NCI-H2196 treated with DMSO at 0.1 percent for 48 hours (cell line): ENCODE measurements at regions not wholly inside any gene's neighbourhood (a gene's known extent, or its start where the extent isn't known, plus 50 kb on each side); places are given as distances from the start of the nearest gene placed in this dataset.
"Not testable (repeated sequence)": the region's sequence is repeated elsewhere in the genome, so short reads cannot be mapped to it uniquely, and the experiment has no call there.

Experiments used
- DNase-seq: peaks from one replicate; lab custom pipeline; 2025; ENCODE audit not compliant: unreplicated experiment; lab: John Stamatoyannopoulos, UW

DNA sequence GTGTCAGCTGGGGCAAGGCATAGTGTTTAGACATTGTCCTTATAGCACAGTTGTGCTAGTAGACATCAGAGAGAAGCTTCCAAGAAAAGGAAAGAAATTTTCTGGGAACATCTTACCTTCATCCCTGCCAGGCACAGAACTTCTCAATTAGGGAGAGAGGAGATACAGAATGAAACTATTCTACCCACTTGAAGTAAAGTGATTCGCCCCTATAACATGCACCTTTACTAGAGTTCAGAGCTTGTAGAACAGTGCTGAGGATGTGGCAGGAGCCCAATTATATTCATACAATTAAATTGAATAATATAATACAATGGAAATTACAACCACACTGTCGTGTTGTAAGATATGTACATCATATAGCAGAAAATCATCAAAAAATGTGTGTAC is 1063.9 kb upstream of the CITED2 start:
- no peak for DNase-seq

DNA sequence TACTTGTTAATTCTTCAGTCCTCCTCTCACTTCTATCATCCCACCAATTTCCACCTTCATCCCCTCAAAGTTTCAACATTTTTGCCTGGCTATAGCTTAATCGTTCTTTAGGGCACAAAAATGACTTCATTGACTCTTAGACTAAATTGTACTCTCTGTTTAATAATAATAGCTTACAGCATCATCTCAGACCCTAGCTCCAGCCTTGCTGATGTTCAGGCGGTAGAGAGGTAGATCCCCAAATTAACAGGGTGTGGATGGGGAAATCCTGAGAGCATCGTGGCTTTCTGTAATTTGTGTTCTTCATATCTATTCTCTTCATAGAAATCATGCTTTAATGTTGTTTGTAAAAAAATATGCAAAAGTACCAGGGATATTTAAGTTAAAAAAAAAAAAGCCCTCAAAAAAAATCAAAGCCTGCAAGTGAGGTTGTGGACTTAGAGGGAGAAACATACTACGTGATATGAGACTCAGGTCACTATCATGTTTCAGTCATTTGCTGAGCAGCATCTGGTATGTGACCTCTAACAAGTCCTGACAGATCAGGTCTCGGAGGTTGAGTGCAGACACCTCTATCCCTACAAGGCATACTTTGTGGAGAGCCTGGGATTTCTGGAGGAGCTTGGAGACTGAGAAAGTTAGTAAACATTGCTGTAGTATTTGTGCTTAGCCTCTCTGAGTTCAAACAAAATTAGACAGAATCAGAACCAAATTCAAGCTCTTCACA is 1063.3 kb upstream of the CITED2 start:
- DNase-seq, result no peak

DNA sequence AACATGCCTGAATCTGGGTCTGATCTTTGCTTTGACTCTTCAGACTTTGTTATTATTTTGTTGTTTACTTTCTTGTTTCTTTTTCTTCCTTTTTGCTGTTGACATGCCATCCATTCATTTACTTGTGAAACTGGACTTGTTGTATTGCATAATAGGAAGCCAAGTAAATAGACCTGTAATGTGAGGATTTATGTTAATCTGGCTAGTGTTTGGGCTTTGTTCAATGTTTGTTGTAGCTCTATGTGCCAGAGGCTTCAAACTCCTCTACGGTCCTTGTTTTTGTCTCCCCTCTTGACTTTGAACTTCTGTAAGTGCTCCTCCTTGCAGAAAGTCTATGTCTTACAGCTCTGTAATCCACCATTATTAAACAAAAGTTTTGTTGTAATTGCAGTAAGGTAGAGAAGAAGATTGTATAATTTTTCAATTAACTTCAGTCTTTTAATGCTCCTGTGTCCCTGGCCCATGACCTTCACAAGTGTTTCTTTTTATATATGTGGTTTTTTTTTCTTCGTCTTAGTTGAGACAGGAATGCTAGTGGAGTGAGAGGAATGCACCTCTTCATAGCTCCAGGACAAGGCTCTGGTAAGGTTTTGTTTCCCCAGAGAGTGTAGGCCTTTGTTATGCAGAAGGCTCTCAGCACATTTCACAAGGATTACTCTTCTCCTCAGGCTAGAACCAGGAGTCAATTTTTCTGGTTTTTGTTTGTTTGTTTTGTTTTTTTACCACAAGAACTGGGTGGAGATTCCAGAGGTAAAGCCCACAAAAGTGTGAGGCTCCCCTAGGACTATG is 1061.8 kb upstream of the CITED2 start:
- DNase-seq, result no peak

DNA sequence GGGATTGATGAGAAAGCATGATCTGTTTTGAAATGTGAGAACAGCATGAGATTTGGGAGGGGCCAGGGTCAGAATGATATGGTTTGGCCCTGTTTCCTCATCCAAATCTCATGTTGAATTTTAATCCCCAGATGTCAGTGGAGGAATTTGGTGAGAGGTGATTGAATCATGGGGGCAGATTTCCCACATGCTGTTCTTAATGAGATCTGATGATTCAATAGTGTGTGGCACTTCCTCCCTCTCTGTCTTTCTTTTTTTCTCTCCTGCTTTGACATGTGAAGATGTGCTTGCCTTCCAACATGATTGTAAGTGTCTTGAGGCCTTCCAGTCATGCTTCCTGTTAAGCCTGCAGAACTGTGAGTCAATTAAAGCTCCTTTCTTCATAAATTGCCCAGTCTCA is 1060.3 kb upstream of the CITED2 start:
- DNase-seq, result no peak

DNA sequence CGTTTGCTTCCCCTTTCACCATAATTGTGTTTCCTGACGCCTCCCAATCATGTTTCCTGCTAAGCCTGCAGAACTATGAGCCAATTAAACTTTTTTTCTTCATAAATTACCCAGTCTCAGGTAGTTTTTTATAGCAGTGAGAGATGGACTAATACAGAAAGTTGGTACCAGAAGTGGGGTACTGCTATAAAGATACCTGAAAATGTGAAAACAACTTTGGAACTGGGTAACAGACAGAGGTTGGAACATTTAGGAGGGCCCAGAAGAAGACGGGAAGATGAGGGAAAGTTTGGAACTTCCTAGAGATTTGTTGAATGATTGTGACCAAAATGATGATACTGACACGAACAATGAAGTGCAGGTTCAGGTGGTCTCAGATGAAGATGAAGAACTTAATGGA is 1058.6 kb upstream of the CITED2 start:
- DNase-seq, result no peak

DNA sequence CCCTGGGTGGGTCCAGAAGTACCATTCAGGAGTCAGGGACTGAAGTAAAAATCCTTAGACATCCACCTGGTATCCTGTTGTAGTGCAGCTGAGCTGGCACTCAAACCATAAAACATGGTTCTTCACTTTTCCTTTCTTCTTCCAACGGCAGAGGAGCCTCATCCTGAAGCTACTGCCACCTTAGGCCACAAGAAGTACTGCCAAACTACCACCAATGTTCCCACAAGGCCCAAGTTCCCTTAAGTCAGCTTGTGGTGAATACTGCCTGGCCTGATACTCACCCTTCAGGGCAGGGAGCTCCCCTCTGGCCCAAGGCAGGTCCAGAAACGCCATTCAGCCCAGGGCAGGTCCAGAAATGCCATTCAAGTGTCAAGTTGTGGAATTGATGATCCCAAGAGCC is 1053.4 kb upstream of the CITED2 start:
- no peak for DNase-seq

DNA sequence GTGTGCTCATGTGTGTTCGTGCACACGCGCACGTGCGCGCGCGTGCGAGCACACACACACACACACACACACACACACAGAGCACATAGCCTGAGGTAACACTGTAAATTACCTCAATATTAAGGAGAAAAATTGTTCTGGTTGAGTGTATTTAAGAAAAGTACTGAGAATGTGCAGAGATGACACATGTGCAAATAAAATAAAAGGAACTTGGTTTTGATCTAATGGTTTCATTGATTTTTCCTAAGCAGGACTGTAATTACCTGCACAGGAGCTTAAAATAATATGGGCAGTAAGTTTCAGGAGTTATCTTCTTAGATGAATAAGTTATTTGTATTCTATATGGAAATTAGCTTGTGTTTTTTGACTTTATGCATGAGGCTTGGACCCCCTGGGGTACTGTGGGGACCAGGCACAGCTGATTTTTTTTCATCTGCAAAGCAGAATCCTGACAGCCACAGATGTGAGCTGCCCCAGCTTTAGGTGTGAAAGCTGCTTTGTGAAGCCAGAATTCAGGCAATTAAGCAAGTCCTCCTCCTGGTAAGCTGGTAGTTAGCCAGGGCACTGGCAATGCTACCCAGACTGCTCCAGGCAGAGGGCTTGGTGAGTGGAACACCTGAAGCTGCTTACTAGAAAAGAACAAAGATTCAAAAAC is 1040.6 kb upstream of the CITED2 start:
- no peak for DNase-seq

DNA sequence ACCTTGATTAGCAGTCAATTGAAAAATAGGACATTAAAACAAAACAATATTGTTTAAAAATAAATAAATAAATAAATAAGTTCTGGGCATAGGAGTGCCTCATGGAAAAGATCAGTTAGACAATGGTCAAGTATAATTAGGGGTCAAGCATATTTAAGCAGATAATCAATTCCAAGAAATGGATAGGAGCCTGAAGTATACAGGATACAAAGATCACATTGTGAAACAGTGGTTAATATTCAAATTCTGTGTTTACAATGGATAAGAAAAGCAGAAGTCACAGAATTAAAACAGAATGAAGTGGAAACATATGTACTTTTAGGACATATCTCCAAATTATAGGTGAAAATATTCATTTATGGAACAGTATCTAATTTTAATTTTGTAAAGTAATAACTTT is 1028.6 kb upstream of the CITED2 start:
- no peak for DNase-seq

DNA sequence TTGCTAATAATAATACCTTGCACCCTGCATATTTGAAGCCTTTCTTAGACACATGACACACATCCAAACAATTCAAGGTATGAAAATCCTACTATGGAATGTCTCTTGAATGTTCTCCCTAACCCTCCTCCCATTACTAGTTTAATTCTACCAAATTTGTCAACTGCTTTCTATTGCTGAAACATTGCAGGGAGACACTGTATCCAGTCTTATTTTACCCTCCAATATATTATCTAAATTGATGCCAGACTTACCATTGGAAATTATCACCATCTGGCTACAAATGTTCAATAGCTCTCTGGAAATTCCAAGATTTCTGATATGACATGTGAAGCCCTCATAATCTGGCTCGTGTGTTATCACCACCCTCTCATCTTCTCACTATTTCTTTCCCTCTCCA is 1027.3 kb upstream of the CITED2 start:
- no peak for DNase-seq

DNA sequence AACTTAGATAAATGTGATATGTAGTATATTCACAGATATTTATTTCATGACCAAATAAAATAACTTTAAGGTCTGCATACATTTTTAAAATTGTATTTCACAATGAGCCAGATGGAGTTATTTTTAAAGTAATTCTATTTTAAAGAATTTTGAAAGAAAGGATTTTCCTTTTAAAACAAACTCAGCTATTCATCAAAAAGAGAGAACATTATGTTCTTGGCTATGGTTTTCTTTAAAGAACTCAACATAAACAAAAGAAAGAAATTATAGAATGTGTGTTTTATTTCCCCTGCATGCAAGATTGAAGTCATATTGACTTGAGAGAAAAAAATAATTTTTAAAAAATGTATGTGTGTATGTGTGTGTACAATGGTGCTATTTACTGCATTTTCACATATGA is 1023.6 kb upstream of the CITED2 start:
- no peak for DNase-seq

DNA sequence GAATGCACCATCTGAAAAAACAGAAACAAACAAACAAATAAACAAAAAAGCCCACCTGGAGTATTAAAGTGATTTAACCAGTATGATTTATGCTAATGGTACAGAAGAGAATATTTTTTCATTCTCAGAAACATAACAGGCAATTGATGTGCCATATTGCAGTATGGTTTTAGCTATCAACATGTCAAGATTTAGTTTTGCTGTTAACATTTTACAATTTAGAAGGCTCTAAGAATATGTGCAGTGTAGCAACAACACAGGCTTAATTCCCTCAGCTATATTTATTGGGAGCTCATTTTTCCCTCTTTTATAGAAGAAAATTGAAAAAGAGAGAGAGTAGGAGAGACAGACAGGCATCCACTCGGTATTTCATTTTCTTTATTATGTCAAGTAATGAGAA is 1022.7 kb upstream of the CITED2 start:
- no peak for DNase-seq

DNA sequence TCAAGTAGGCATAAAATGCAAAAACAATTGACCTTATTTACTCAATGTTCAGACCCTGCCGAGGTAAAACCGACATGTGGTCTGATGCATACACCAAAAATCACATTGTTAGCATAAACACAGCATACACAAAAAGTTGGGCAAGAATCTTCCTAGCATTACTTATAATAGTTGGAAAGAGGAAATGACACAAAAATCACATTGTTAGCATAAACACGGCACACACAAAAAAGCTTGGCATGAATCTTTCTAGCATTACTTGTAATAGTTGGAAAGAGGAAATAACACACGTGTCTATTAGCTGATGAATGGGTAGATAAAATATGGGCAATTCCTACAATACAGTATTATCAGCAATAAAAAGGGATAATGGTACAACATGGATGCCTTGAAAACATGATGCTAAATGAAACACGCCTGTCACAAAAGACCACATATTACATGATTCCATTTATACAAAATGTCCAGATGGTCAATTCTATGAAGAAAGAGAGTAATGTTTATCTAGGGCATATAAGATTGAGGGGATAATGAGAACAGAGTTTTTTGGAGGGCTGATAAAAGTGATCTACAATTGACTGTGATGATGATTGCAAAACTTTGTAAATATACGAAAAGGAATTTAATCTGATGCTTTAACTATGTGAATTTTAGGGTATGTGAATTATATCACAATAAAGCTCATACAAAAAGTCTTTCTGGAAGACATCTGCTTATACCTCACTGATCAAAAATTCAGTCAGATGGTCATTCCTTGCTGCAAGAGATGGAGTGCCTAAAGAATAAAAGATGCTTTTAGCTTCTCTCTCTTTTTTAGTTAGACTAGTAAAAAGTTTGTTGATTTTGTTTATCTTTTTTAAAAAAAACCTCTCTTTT is 1019.5 kb upstream of the CITED2 start:
- DNase-seq, result no peak

DNA sequence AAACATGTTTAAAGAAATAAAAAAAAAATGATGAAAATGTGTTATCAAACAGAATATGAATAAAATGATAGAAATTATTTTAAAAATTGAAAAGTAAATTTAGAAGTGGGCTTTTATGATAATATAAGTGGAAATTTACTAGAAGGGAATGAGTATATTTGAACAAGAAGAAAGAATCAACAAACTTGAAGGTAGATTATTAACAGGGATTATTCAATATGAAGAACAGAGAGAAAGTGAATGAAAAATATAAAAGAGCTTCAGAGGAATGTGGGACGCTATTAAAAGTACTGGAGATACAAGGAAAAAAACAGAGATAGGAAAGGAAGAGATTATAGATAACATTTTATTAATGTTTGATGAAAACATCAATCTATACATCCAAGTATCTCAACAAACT is 1014.4 kb upstream of the CITED2 start:
- DNase-seq, result no peak

DNA sequence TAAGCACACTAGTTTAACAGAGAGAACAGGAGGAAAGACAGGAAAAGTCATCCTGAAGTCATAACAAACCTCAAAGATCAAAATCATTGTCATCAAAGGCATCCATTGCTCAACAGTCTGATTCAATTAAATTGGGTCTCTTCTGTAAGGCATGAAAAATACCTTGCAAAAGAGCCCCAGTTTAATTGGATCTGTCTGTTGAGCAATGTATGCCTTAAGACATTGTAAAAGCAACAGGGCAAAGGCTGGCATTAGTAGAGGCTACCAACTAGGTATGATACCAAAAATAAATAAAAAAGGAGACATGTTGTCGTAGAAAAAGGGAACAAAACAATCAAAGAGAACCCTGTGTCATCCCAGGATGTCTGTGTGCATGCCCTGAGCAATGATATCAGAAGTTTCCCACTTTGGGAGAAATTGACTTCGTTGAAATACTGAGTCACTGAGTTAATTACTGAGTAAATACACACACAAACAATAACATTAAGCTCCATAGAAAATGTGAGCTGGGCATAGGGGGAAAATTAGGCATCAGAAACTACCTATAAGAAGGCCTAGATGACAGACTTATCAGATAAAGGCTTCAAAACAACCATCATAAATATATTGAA is 1013.8 kb upstream of the CITED2 start:
- DNase-seq, result no peak

DNA sequence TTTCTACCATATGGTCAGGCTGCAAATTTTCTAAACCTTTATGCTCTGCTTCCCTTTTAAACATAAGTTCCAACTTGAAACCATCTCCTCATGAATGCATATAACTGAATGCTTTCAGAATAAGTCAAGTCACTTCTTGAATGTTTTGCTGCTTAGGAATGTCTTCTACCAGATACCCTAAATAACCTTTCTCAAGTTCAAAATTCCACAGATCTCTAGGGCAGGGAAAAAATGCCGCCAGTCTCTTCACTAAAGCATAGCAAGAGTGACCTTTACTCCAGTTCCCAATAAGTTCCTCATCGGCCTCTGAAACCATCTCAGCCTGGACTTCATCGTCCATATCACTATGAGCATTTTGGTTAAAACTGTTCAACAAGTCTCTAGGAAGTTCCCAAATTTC is 1011.2 kb upstream of the CITED2 start:
- no peak for DNase-seq

DNA sequence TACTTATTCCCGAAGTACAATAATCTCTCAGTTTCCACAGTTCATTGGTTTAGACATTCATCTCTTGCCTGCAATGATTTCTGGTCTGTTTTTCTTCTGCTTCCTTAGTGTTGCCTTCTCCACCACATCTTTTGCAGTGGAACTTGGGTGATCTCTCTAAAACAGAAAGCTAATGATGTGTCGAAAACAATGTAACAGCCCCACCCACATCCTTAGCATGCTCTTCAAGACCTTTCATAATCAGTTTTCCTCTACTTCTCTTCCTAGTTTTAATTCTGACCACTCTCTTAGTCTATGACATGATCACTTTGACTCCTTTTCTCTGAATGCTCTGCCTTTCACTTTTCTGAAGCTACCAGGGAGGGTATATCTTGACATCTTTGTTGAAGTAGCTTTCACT is 1007.9 kb upstream of the CITED2 start:
- no peak for DNase-seq

DNA sequence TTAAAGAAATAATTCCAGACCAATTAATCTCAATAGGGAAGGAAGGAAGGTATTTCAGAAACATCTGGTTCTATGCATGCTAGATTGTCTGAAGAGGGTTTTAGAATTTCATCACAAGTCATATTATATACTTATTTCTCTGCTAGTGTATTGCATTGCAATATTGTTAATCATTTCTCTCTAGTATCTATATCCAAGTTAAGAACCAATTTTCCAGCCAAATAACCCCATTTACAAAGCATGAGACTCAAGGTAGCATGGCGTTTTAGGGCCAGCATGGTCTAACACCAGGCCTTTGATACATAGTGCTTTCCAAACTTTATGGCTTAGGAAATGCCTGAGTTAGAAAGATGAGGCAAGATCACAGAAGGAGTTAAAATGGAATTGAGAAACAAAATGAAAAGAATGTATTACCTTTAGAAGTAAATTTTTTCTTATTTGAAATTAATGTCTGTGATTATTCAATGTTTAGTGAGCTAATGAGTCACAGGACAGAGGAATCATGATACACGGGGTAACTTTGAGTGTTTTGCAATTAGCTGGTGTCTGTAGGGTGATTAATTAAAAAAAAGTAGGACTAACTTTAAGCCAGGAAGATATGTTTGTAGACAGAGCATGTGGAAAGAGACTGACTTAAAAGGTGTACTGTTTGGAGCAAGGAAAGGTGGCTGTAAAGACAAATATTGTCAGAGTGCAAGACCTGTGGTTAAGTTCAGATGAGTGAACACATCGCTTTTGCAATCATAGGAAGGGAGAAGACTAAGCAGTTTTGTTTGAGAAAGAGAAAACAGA is 1006.2 kb upstream of the CITED2 start:
- no peak for DNase-seq

DNA sequence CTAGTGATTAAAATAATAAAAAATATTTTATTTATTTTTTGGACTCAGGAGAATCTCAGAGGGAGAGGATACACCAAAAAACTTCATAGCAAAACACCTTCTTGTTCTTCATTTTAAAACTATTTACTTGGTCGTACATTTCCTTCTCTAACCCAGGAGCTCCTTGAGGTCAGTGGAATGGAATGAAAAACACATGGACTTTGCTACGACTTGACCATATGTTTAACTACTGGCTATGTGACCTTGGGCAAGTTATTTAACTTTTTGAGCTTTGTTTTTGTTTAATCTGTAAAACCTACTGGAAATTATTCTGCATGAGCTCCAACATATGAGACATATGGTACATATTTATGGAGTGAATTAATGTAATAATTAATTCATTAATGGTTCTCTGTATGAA is 1005.5 kb upstream of the CITED2 start:
- DNase-seq, result no peak

DNA sequence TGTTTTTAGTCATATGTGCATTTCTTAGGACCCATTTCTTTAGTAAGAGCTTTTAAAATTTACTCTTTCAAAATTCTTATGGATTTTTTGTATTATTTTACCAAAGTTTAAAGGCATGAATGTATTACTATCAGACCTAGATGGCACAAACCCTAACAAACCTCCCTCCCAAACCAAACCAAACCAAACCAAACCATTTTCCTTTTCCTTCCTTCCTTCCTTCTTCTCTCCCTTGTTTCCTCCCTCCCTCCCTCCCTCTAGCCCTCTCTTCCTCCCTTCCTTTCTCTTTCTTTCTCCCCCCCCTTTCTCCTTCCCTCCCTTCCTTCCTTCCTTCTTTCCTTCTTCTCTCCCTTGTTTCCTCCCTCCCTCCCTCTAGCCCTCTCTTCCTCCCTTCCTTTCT is 1001.8 kb upstream of the CITED2 start:
- DNase-seq, result no peak

DNA sequence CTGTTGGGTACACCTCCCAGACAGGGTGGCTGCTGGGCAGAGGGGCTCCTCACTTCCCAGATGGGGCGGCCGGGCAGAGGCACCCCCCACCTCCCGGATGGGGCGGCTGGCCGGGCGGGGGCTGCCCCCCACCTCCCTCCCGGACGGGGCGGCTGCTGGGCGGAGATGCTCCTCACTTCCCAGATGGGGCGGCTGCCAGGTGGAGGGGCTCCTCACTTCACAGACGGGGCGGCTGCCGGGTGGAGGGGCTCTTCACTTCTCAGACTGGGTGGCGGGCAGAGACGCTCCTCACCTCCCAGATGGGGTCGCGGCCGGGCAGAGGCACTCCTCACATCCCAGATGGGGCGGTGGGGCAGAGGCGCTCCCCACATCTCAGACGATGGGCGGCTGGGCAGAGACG is 999.3 kb upstream of the CITED2 start:
- DNase-seq, result not testable (repeated sequence)
